ENCODE measurements at regions not wholly inside any gene's neighbourhood (a gene's known extent, or its start where the extent isn't known, plus 50 kb on each side); places are given as distances from the start of the nearest gene placed in this dataset.
A peak's percentile ranks its signal among the peaks of the same experiment; 100 is the strongest.

- H3K27me3 ChIP-seq (ENCODE audit: insufficient read depth, poor library complexity, severe bottlenecking): no peaks in the 10 kb centered on the region
- TF ChIP-seq, protein P1, sequence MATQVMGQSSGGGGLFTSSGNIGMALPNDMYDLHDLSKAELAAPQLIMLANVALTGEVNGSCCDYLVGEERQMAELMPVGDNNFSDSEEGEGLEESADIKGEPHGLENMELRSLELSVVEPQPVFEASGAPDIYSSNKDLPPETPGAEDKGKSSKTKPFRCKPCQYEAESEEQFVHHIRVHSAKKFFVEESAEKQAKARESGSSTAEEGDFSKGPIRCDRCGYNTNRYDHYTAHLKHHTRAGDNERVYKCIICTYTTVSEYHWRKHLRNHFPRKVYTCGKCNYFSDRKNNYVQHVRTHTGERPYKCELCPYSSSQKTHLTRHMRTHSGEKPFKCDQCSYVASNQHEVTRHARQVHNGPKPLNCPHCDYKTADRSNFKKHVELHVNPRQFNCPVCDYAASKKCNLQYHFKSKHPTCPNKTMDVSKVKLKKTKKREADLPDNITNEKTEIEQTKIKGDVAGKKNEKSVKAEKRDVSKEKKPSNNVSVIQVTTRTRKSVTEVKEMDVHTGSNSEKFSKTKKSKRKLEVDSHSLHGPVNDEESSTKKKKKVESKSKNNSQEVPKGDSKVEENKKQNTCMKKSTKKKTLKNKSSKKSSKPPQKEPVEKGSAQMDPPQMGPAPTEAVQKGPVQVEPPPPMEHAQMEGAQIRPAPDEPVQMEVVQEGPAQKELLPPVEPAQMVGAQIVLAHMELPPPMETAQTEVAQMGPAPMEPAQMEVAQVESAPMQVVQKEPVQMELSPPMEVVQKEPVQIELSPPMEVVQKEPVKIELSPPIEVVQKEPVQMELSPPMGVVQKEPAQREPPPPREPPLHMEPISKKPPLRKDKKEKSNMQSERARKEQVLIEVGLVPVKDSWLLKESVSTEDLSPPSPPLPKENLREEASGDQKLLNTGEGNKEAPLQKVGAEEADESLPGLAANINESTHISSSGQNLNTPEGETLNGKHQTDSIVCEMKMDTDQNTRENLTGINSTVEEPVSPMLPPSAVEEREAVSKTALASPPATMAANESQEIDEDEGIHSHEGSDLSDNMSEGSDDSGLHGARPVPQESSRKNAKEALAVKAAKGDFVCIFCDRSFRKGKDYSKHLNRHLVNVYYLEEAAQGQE (IDR thresholded peaks at IDR 0.05; ENCODE audit: insufficient replicate concordance, low read depth): no peak
- TF ChIP-seq, protein P2, sequence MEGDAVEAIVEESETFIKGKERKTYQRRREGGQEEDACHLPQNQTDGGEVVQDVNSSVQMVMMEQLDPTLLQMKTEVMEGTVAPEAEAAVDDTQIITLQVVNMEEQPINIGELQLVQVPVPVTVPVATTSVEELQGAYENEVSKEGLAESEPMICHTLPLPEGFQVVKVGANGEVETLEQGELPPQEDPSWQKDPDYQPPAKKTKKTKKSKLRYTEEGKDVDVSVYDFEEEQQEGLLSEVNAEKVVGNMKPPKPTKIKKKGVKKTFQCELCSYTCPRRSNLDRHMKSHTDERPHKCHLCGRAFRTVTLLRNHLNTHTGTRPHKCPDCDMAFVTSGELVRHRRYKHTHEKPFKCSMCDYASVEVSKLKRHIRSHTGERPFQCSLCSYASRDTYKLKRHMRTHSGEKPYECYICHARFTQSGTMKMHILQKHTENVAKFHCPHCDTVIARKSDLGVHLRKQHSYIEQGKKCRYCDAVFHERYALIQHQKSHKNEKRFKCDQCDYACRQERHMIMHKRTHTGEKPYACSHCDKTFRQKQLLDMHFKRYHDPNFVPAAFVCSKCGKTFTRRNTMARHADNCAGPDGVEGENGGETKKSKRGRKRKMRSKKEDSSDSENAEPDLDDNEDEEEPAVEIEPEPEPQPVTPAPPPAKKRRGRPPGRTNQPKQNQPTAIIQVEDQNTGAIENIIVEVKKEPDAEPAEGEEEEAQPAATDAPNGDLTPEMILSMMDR (IDR thresholded peaks at IDR 0.05; ENCODE audit: insufficient read depth, low read length): no peak
- DNase-seq (ENCODE audit: low read depth in 1 of 2, low spot score in 1 of 2): no peak
- H3K27ac ChIP-seq (replicated peaks): no peak overlapping the region
- H3K4me3 ChIP-seq (replicated peaks; ENCODE audit: insufficient read depth, low read length): no peak overlapping the region
Measured at GRCh38 chr18:10258836-10259474, 195.5 kb upstream of the APCDD1 start.

DNA sequence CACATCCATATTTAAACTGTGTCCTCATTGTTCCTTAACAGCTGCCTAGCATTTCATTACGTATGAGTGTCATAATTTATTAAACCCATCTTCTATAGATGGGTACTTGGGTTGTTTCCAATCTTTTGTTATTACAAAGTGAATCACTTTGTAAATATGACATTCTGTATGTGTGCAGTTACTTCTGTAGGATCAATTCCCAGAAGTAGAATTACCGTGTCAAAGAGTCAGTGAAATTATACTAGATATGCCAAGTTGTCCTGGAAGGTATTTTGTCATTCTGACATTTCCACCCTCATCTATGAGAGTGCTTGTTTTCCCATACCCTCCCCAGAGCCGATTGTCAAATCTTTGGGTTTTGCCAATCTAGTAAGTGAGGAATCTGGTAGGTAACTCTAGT lies 194.5 kb upstream of the APCDD1 start:
- Histone ChIP-seq H3K27me3 (ENCODE audit: insufficient read depth, poor library complexity, severe bottlenecking) (no peaks in the 10 kb centered on the region), H3K27ac (replicated peaks) (no peak overlapping the region), H3K4me3 (replicated peaks; ENCODE audit: insufficient read depth, low read length) (no peak overlapping the region)
- no peak for DNase-seq (ENCODE audit: low read depth in 1 of 2, low spot score in 1 of 2)
- TF ChIP-seq GABPA (IDR thresholded peaks at IDR 0.05; ENCODE audit: low read depth): no peak
- TF ChIP-seq, protein P2 (IDR thresholded peaks at IDR 0.05; ENCODE audit: insufficient read depth, low read length): no peak

DNA sequence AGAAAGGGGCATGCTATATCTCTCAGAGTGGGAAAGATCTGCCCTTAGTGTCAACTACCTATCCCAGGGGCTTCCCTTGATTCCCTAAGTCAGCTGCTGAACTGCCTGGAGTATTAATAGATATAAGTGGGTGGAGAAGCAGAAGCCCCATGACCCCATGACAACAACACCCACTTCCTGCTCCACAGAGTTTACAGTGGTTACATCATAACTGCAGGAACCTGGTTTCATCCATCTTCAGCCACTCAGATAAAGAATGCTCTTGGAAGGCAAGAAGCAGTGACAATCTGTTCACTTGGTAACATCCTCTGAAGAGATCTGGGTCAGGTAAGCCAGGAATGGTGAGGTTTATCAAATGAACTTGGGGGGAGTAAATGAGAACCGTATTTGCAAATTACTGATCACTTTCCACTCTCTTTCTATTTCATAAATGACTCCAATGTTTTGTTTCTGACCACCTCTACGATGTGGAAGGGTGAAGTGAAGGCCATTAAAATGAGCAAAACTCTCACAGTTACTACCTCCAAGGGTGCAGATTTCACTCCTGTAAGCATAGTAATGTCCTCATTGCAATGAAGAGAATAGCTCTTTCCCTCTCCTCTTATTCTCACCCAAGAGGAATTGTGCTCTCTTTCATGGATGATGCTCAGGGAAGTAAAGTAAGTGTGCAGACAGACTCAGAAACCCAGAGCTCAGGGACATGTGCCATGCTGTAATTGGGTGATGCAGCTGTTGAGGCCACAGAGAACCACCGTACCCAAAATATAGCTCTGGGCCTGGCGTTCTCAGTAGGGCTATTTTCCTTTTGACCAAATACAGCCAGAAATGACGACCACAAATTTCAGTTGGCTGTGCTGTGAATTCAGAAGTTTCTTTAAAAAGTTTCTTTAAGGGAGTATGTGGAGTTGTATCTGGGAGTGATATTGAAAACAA lies 192.8 kb upstream of the APCDD1 start:
- DNase-seq (ENCODE audit: low read depth in 1 of 2, low spot score in 1 of 2): peak; percentile 67 to 72
- H3K4me3 ChIP-seq (replicated peaks; ENCODE audit: insufficient read depth, low read length): no peak overlapping the region
- no peaks in the 10 kb centered on the region for H3K27me3 ChIP-seq (ENCODE audit: insufficient read depth, poor library complexity, severe bottlenecking)
- TF ChIP-seq SPI1 (IDR thresholded peaks at IDR 0.05; ENCODE audit: borderline replicate concordance, low read depth): peak; percentile 56; the same call in 1 of the 2 replicates
- TF ChIP-seq, protein P1 (IDR thresholded peaks at IDR 0.05; ENCODE audit: insufficient replicate concordance, low read depth): no peak
- H3K27ac ChIP-seq (replicated peaks): peak overlapping the region; percentile 62

GRCh38 chr18:10262566-10262965 lies 191.9 kb upstream of the APCDD1 start:
- no peaks in the 10 kb centered on the region for H3K27me3 ChIP-seq (ENCODE audit: insufficient read depth, poor library complexity, severe bottlenecking)
- no peak for TF ChIP-seq GABPA (IDR thresholded peaks at IDR 0.05; ENCODE audit: low read depth)
- TF ChIP-seq, protein P2 (IDR thresholded peaks at IDR 0.05; ENCODE audit: insufficient read depth, low read length): no peak
- TF ChIP-seq, protein P1 (IDR thresholded peaks at IDR 0.05; ENCODE audit: insufficient replicate concordance, low read depth): no peak
- TF ChIP-seq POLR2AphosphoS5 (IDR thresholded peaks at IDR 0.05; ENCODE audit: low read depth): no peak
- no peak for TF ChIP-seq SPI1 (IDR thresholded peaks at IDR 0.05; ENCODE audit: borderline replicate concordance, low read depth)
- no peak overlapping the region for H3K4me3 ChIP-seq (replicated peaks; ENCODE audit: insufficient read depth, low read length)
- no peak for DNase-seq (ENCODE audit: low read depth in 1 of 2, low spot score in 1 of 2)
- H3K27ac ChIP-seq (replicated peaks): no peak overlapping the region

Measured in HL-60 (cell line).